ENCODE measurements at regions not wholly inside any gene's neighbourhood (a gene's known extent, or its start where the extent isn't known, plus 50 kb on each side); places are given as distances from the start of the nearest gene placed in this dataset.

DNA sequence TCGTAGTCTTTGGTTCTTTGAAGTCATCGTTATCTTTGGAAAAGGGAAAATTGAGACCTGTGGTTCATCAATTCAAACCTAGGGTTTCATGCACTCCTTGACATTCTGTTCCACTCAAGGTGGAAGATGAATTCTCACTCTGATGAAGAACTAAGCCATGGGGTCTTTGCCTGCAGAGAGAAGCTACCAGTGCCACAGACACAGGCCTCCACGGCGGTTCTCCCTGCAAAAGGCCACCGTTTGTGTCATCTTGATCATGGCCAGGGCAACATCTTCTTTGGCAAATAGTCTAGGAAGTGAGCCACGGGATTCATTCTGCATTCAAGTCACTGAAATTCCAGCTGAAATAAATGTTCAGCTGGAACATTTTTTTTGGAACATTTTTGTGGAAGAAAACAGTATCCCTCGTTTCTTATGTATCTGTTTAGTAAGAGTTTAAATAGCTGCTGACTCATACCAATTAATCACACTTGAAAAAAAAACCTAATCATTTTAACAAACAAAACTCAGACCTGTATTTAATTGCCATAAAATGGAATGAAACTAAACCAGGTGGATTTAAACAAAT is 206.0 kb upstream of the FOXQ1 start:
- no peak for ATAC-seq

More for the DNA sequence above, 206.0 kb upstream of the FOXQ1 start:
- RAD21 ChIA-PET (ENCODE audit: unreplicated experiment) = no interaction called here
- in situ Hi-C loops (cut with MboI) = no loop called here
- Histone ChIP-seq H4K20me1 (ENCODE audit: control insufficient read depth, insufficient read depth) (no peaks in the 10 kb centered on the region), H2AFZ (ENCODE audit: control insufficient read depth, low read depth, low read length) (no peak overlapping the region), H3K9me3 (replicated peaks; ENCODE audit: control insufficient read depth, insufficient read depth, low read length) (no peaks in the 10 kb centered on the region), H3K27ac (ENCODE audit: control insufficient read depth, insufficient read depth) (no peak overlapping the region), H3K4me1 (ENCODE audit: control insufficient read depth, insufficient read depth, low read length) (no peaks in the 10 kb centered on the region), H3K4me2 (ENCODE audit: control insufficient read depth, insufficient read depth) (no peak overlapping the region), H3K79me2 (ENCODE audit: control insufficient read depth, insufficient read depth, low read length) (no peaks in the 10 kb centered on the region), H3K27me3 (replicated peaks in 1 of 2; ENCODE audit: control insufficient read depth in 2 of 2, insufficient read depth in 2 of 2, low read length in 1 of 2) (peaks cover 0 to 3% of the 10 kb centered on the region in 2 experiments; a peak in 2 of 4 replicates), H3K4me3 (no peak overlapping the region), H3K9ac (ENCODE audit: control insufficient read depth, insufficient read depth, low read length) (no peak overlapping the region), H3K36me3 (ENCODE audit: control insufficient read depth in 2 of 2, insufficient read depth in 2 of 2, low read length in 1 of 2) (no peaks in the 10 kb centered on the region)
- SMC1A ChIA-PET (ENCODE audit: uncharacterized antibody, unreplicated experiment) = no interaction called here
- WGBS (ENCODE audit: insufficient coverage, insufficient replicate concordance, low lambda C conversion rate, missing lambda C conversion rate) = 16% methylated on average over 7 of the region's 7 CpGs
- no peak for FAIRE-seq
- intact Hi-C loops (cut with micrococcal nuclease; ENCODE audit: unreplicated experiment) = no loop called here
- CTCF ChIA-PET = no interaction called here
- POLR2A ChIA-PET = no interaction called here
- no TSS peak for BruUV-seq (replicated peaks)
- no peak for DNase-seq (ENCODE audit: low read depth, low spot score)
- TF ChIP-seq MAX (IDR thresholded peaks at IDR 0.05; ENCODE audit: low read depth, low read length) (no peak), ZNF274 (IDR thresholded peaks at IDR 0.05; ENCODE audit: insufficient read depth, insufficient read length) (no peak), ZBTB33 (IDR thresholded peaks at IDR 0.05) (no peak), MEF2B (IDR thresholded peaks at IDR 0.05; ENCODE audit: partially characterized antibody, poor library complexity, severe bottlenecking) (no peak), RB1 (IDR thresholded peaks at IDR 0.05; ENCODE audit: borderline replicate concordance) (no peak), MEF2A (IDR thresholded peaks at IDR 0.05; ENCODE audit: insufficient read depth, low read depth, low read length) (no peak), ZNF217 (IDR thresholded peaks at IDR 0.05) (no peak), E2F4 (IDR thresholded peaks at IDR 0.05; ENCODE audit: low read depth, low read length) (no peak), SRF (IDR thresholded peaks at IDR 0.05; ENCODE audit: low read depth in 2 of 2, low read length in 2 of 2) (no peak), SIX5 (IDR thresholded peaks at IDR 0.05; ENCODE audit: low read depth, low read length, severe bottlenecking) (no peak), PAX8 (IDR thresholded peaks at IDR 0.05) (no peak)
- TF ChIP-seq, protein P1, sequence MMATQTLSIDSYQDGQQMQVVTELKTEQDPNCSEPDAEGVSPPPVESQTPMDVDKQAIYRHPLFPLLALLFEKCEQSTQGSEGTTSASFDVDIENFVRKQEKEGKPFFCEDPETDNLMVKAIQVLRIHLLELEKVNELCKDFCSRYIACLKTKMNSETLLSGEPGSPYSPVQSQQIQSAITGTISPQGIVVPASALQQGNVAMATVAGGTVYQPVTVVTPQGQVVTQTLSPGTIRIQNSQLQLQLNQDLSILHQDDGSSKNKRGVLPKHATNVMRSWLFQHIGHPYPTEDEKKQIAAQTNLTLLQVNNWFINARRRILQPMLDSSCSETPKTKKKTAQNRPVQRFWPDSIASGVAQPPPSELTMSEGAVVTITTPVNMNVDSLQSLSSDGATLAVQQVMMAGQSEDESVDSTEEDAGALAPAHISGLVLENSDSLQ (IDR thresholded peaks at IDR 0.05) = no peak
- TF ChIP-seq, protein P2, sequence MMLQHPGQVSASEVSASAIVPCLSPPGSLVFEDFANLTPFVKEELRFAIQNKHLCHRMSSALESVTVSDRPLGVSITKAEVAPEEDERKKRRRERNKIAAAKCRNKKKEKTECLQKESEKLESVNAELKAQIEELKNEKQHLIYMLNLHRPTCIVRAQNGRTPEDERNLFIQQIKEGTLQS (IDR thresholded peaks at IDR 0.05; ENCODE audit: borderline replicate concordance, extremely low read depth, low read depth, low read length) = no peak
- TF ChIP-seq, protein P3, sequence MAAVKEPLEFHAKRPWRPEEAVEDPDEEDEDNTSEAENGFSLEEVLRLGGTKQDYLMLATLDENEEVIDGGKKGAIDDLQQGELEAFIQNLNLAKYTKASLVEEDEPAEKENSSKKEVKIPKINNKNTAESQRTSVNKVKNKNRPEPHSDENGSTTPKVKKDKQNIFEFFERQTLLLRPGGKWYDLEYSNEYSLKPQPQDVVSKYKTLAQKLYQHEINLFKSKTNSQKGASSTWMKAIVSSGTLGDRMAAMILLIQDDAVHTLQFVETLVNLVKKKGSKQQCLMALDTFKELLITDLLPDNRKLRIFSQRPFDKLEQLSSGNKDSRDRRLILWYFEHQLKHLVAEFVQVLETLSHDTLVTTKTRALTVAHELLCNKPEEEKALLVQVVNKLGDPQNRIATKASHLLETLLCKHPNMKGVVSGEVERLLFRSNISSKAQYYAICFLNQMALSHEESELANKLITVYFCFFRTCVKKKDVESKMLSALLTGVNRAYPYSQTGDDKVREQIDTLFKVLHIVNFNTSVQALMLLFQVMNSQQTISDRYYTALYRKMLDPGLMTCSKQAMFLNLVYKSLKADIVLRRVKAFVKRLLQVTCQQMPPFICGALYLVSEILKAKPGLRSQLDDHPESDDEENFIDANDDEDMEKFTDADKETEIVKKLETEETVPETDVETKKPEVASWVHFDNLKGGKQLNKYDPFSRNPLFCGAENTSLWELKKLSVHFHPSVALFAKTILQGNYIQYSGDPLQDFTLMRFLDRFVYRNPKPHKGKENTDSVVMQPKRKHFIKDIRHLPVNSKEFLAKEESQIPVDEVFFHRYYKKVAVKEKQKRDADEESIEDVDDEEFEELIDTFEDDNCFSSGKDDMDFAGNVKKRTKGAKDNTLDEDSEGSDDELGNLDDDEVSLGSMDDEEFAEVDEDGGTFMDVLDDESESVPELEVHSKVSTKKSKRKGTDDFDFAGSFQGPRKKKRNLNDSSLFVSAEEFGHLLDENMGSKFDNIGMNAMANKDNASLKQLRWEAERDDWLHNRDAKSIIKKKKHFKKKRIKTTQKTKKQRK (IDR thresholded peaks at IDR 0.05; ENCODE audit: low read depth, low read length) = no peak

Measured in GM12878 (cell line).